B cell (primary cell): ENCODE measurements at regions not wholly inside any gene's neighbourhood (a gene's known extent, or its start where the extent isn't known, plus 50 kb on each side); places are given as distances from the start of the nearest gene placed in this dataset.

Experiments
- ATAC-seq: fragments of 200-7000 bp; cut with Tn5 transposase; one replicate; pipeline ENCODE4 v1.10.0; 2021; ENCODE audit warnings: low read depth, mild to moderate bottlenecking, moderate number of reproducible peaks, moderate library complexity
- CTCF ChIA-PET: fragments of 350-600 bp; sonication (Branson Sonifier 250); formaldehyde crosslinking; loops from one replicate; lab custom pipeline; 2021; ENCODE audit warnings: antibody characterized with exemption, inconsistent platforms; lab: Charles Lee
- POLR2A ChIA-PET: fragments of 350-600 bp; sonication (Branson Sonifier 250); formaldehyde crosslinking; loops from one replicate; lab custom pipeline; 2021; ENCODE audit warnings: antibody characterized with exemption; lab: Charles Lee
- DNase-seq: peaks from one replicate; pipeline ENCODE4 v3.0.0; 2013
- H2AFZ ChIP-seq: 2 replicates; pipeline ENCODE4 v1.6.1; 2012; ENCODE audit warnings: mild to moderate bottlenecking, low read depth, low read length; ENCODE audit not compliant: insufficient read depth, poor library complexity, severe bottlenecking
- H3K27ac ChIP-seq, 2 donors: 1 replicate in 1 of 2; 2 replicates in 1 of 2; pipeline ENCODE4 v1.5.1; 2012 to 2013; ENCODE audit warnings: low read length in 2 of 2, mild to moderate bottlenecking in 2 of 2, moderate library complexity in 1 of 2
- H3K27me3 ChIP-seq, 4 experiments: fragments of 200-600 bp in 1 of 4; sonication (generic) in 1 of 4; replicated peaks in 1 of 4; 1 replicate in 2 of 4; 2 replicates in 2 of 4; pipeline versions ENCODE4 v1.6.1 to v1.7.0; 2013 to 2016; ENCODE audit warnings: low read length in 3 of 4, mild to moderate bottlenecking in 2 of 4, mixed read lengths in 1 of 4, moderate library complexity in 1 of 4; ENCODE audit not compliant: insufficient read depth in 4 of 4, control insufficient read depth in 3 of 4; ENCODE audit errors: control extremely low read depth in 1 of 4
- H3K36me3 ChIP-seq, 2 experiments: replicated peaks in 1 of 2; 1 replicate in 1 of 2; 2 replicates in 1 of 2; pipeline versions ENCODE4 v1.6.1 to v1.7.1; 2013; ENCODE audit warnings: low read length in 1 of 2; ENCODE audit not compliant: insufficient read depth in 2 of 2, control insufficient read depth in 1 of 2; ENCODE audit errors: control extremely low read depth in 1 of 2, extremely low read depth in 1 of 2
- H3K4me1 ChIP-seq, 2 donors: fragments of 200-600 bp in 1 of 2; sonication (generic) in 1 of 2; 1 replicate in 1 of 2; 2 replicates in 1 of 2; pipeline versions ENCODE4 v1.5.1 to v1.6.1; 2013 to 2017; ENCODE audit warnings: low read length in 2 of 2; ENCODE audit not compliant: control insufficient read depth in 2 of 2, insufficient read depth in 2 of 2
- H3K4me2 ChIP-seq: replicated peaks from 2 replicates; pipeline ENCODE3; 2012; ENCODE audit warnings: mild to moderate bottlenecking, low read depth, low read length; ENCODE audit not compliant: poor library complexity, severe bottlenecking
- H3K4me3 ChIP-seq, 5 experiments: fragments of 200-600 bp in 1 of 5; sonication (generic) in 1 of 5; 1 replicate in 3 of 5; 2 replicates in 2 of 5; pipeline versions ENCODE4 v1.5.1 to v1.7.0; 2011 to 2016; ENCODE audit warnings: low read length in 4 of 5, mild to moderate bottlenecking in 4 of 5, low read depth in 2 of 5, control low read depth in 1 of 5, moderate library complexity in 1 of 5; ENCODE audit not compliant: insufficient read depth in 1 of 5; ENCODE audit errors: control extremely low read depth in 1 of 5, extremely low read depth in 1 of 5
- H3K79me2 ChIP-seq: fragments of 200-600 bp; sonication (generic); one replicate; pipeline ENCODE4 v1.6.0; 2016; ENCODE audit warnings: low read length; ENCODE audit not compliant: control insufficient read depth, insufficient read depth
- H3K9ac ChIP-seq: fragments of 200-600 bp; sonication (generic); 2 replicates; pipeline ENCODE4 v1.6.1; 2017; ENCODE audit warnings: mild to moderate bottlenecking, low read length, moderate library complexity
- H3K9me3 ChIP-seq, 3 donors: one replicate each; pipeline versions ENCODE4 v1.6.1 to v1.7.1; 2013; ENCODE audit warnings: low read length in 2 of 3; ENCODE audit not compliant: control insufficient read depth in 2 of 3, insufficient read depth in 1 of 3; ENCODE audit errors: control extremely low read depth in 1 of 3
- H4K20me1 ChIP-seq: 2 replicates; pipeline ENCODE4 v1.6.0; 2012; ENCODE audit warnings: mild to moderate bottlenecking, low read length; ENCODE audit not compliant: insufficient read depth, control insufficient read depth, poor library complexity, severe bottlenecking
- H3K27ac Mint-ChIP-seq: one replicate; pipeline ENCODE4 v1.8.0; 2021; ENCODE audit warnings: mixed read lengths
- H3K27me3 Mint-ChIP-seq: one replicate; pipeline ENCODE4 v1.8.0; 2021; ENCODE audit warnings: mixed read lengths
- H3K4me1 Mint-ChIP-seq: one replicate; pipeline ENCODE4 v1.8.0; 2021; ENCODE audit warnings: mixed read lengths
- H3K4me3 Mint-ChIP-seq: one replicate; pipeline ENCODE4 v1.8.0; 2021; ENCODE audit warnings: mixed read lengths
- H3K9me3 Mint-ChIP-seq: one replicate; pipeline ENCODE4 v1.8.0; 2022; ENCODE audit warnings: mixed read lengths; ENCODE audit not compliant: insufficient read depth
- CTCF ChIP-seq: fragments of 200-600 bp; IDR thresholded peaks from one replicate; pipeline ENCODE4 v1.8.0; 2022; ENCODE audit warnings: antibody characterized with exemption, mild to moderate bottlenecking
- EZH2 ChIP-seq: IDR thresholded peaks from 2 replicates; pipeline ENCODE4 v1.6.1; 2012; ENCODE audit warnings: borderline replicate concordance, low read depth, mild to moderate bottlenecking, moderate library complexity, low read length; ENCODE audit not compliant: insufficient read depth, poor library complexity, severe bottlenecking
- WGBS: methylation state at CpG from one replicate; pipeline ENCODE4 v1.1.5; 2013; ENCODE audit warnings: missing lambda C conversion rate; ENCODE audit not compliant: insufficient coverage; 5-methylcytosine and 5-hydroxymethylcytosine counted together
- intact Hi-C: fragments of 100-400 bp; cut with micrococcal nuclease; formaldehyde crosslinking; loops from one replicate; pipeline ENCODE4 v1.10.0; 2022

- H3K4me3 Mint-ChIP-seq, result no peak overlapping the region
- H2AFZ ChIP-seq, result no peak overlapping the region
Observed at GRCh38 chr3:80592792-80593191, 825.0 kb upstream of the ROBO1 start.

GRCh38 chr3:80586338-80586737, 818.5 kb upstream of the ROBO1 start:
- TF ChIP-seq CTCF (no peak), EZH2 (no peak)
- Histone ChIP-seq H3K4me3 (no peak overlapping the region), H3K36me3 (no peaks in the 10 kb centered on the region), H3K4me2 (no peak overlapping the region), H2AFZ (no peak overlapping the region), H3K9ac (no peak overlapping the region), H3K4me1 (no peaks in the 10 kb centered on the region), H4K20me1 (no peaks in the 10 kb centered on the region), H3K79me2 (no peaks in the 10 kb centered on the region), H3K27ac (no peak overlapping the region), H3K27me3 (no peaks in the 10 kb centered on the region), H3K9me3 (peaks cover 0 to 3% (median 0%) of the 10 kb centered on the region in 3 donors)
- Mint-ChIP-seq H3K27me3 (no peaks in the 10 kb centered on the region), H3K27ac (no peak overlapping the region), H3K4me1 (no peaks in the 10 kb centered on the region), H3K9me3 (no peaks in the 10 kb centered on the region), H3K4me3 (no peak overlapping the region)
- DNase-seq (no peak), ATAC-seq (no peak)
- CTCF ChIA-PET, result no interaction called here
- intact Hi-C loops, result no loop called here
- POLR2A ChIA-PET, result no interaction called here
- no CpG with 5 or more reads among the region's 2 CpGs for WGBS

More at GRCh38 chr3:80592792-80593191, 825.0 kb upstream of the ROBO1 start:
- Histone ChIP-seq H4K20me1 (no peaks in the 10 kb centered on the region), H3K4me1 (no peaks in the 10 kb centered on the region), H3K4me2 (no peak overlapping the region), H3K4me3 (no peak overlapping the region), H3K79me2 (no peaks in the 10 kb centered on the region), H3K36me3 (no peaks in the 10 kb centered on the region), H3K27ac (no peak overlapping the region), H3K9me3 (no peaks in the 10 kb centered on the region), H3K27me3 (no peaks in the 10 kb centered on the region), H3K9ac (no peak overlapping the region)
- no peaks in the 10 kb centered on the region for H3K27me3 Mint-ChIP-seq
- H3K4me1 Mint-ChIP-seq, result no peaks in the 10 kb centered on the region
- H3K27ac Mint-ChIP-seq, result no peak overlapping the region
- no CpG with 5 or more reads among the region's 1 CpG for WGBS
- ATAC-seq (no peak), DNase-seq (no peak)
- ChIA-PET POLR2A (no interaction called here), CTCF (no interaction called here)
- no peaks in the 10 kb centered on the region for H3K9me3 Mint-ChIP-seq
- intact Hi-C loops, result no loop called here
- TF ChIP-seq CTCF, result no peak
- no peak for TF ChIP-seq EZH2
